ENCODE measurements at regions not wholly inside any gene's neighbourhood (a gene's known extent, or its start where the extent isn't known, plus 50 kb on each side); places are given as distances from the start of the nearest gene placed in this dataset.

GRCh38 chr3:65178703-65179102 lies 490.9 kb upstream of the ADAMTS9 start:
- Histone ChIP-seq H3K9me3 (ENCODE audit: control insufficient read depth, insufficient read depth, low read length) (no peaks in the 10 kb centered on the region), H3K27me3 (ENCODE audit: control insufficient read depth, insufficient read depth, low read length) (no peaks in the 10 kb centered on the region), H3K4me3 (ENCODE audit: low read depth, low read length) (no peak overlapping the region), H3K27ac (ENCODE audit: low read depth, low read length) (no peak overlapping the region)
- POLR2A ChIA-PET: no interaction called here
- CTCF ChIA-PET: no interaction called here
- no peak for DNase-seq (ENCODE audit: low read depth, low spot score)
- no peak for TF ChIP-seq CTCF (IDR thresholded peaks at IDR 0.05; ENCODE audit: low read depth, low read length)

GRCh38 chr3:65177960-65178376 lies 490.2 kb upstream of the ADAMTS9 start:
- no peak overlapping the region for H3K4me3 ChIP-seq (ENCODE audit: low read depth, low read length)
- no peaks in the 10 kb centered on the region for H3K9me3 ChIP-seq (ENCODE audit: control insufficient read depth, insufficient read depth, low read length)
- ChIA-PET POLR2A (no interaction called here), CTCF (interaction anchor here (0.6 kb wide), 1 partner anchor 560 kb away, joined by 3 read pairs; no protein-coding TSS in a partner anchor)
- H3K27ac ChIP-seq (ENCODE audit: low read depth, low read length): no peak overlapping the region
- TF ChIP-seq CTCF (IDR thresholded peaks at IDR 0.05; ENCODE audit: low read depth, low read length): no peak
- H3K27me3 ChIP-seq (ENCODE audit: control insufficient read depth, insufficient read depth, low read length): no peaks in the 10 kb centered on the region
- DNase-seq (ENCODE audit: low read depth, low spot score): no peak

GRCh38 chr3:65174713-65175112 lies 486.9 kb upstream of the ADAMTS9 start:
- H3K9me3 ChIP-seq (ENCODE audit: control insufficient read depth, insufficient read depth, low read length): no peaks in the 10 kb centered on the region
- POLR2A ChIA-PET: no interaction called here
- DNase-seq (ENCODE audit: low read depth, low spot score): no peak
- H3K27me3 ChIP-seq (ENCODE audit: control insufficient read depth, insufficient read depth, low read length): no peaks in the 10 kb centered on the region
- no peak for TF ChIP-seq CTCF (IDR thresholded peaks at IDR 0.05; ENCODE audit: low read depth, low read length)
- CTCF ChIA-PET: no interaction called here
- H3K4me3 ChIP-seq (ENCODE audit: low read depth, low read length): no peak overlapping the region
- H3K27ac ChIP-seq (ENCODE audit: low read depth, low read length): no peak overlapping the region

- Histone ChIP-seq H3K27me3 (ENCODE audit: control insufficient read depth, insufficient read depth, low read length) (no peaks in the 10 kb centered on the region), H3K4me3 (ENCODE audit: low read depth, low read length) (no peak overlapping the region), H3K9me3 (ENCODE audit: control insufficient read depth, insufficient read depth, low read length) (no peaks in the 10 kb centered on the region), H3K27ac (ENCODE audit: low read depth, low read length) (no peak overlapping the region)
- TF ChIP-seq CTCF (IDR thresholded peaks at IDR 0.05; ENCODE audit: low read depth, low read length): no peak
- ChIA-PET POLR2A (no interaction called here), CTCF (no interaction called here)
- DNase-seq (ENCODE audit: low read depth, low spot score): no peak
These were observed 486.0 kb upstream of the ADAMTS9 start for GRCh38 chr3:65173841-65174240.

GRCh38 chr3:65172209-65172608 lies 484.4 kb upstream of the ADAMTS9 start:
- Histone ChIP-seq H3K4me3 (ENCODE audit: low read depth, low read length) (no peak overlapping the region), H3K27me3 (ENCODE audit: control insufficient read depth, insufficient read depth, low read length) (no peaks in the 10 kb centered on the region), H3K27ac (ENCODE audit: low read depth, low read length) (no peak overlapping the region), H3K9me3 (ENCODE audit: control insufficient read depth, insufficient read depth, low read length) (no peaks in the 10 kb centered on the region)
- POLR2A ChIA-PET: no interaction called here
- CTCF ChIA-PET: interaction anchor here (0.9 kb wide), 1 partner anchor 638 kb away, joined by 5 read pairs; no protein-coding TSS in a partner anchor
- no peak for DNase-seq (ENCODE audit: low read depth, low spot score)
- TF ChIP-seq CTCF (IDR thresholded peaks at IDR 0.05; ENCODE audit: low read depth, low read length): no peak
